Chondrocyte (in vitro differentiated cells): ENCODE measurements at regions not wholly inside any gene's neighbourhood (a gene's known extent, or its start where the extent isn't known, plus 50 kb on each side); places are given as distances from the start of the nearest gene placed in this dataset.

ENCODE experiments used
- DNase-seq: peaks from one replicate; pipeline ENCODE4 v3.0.0; 2021; ENCODE audit warnings: mixed read lengths, low spot score
- H3K27ac Mint-ChIP-seq: one replicate; pipeline ENCODE4 v1.8.0; 2021; ENCODE audit warnings: mild to moderate bottlenecking, moderate library complexity, mixed read lengths; ENCODE audit not compliant: unreplicated experiment
- H3K27me3 Mint-ChIP-seq: 2 replicates; pipeline ENCODE4 v1.8.0; 2021; ENCODE audit warnings: low read depth, mixed read lengths
- H3K36me3 Mint-ChIP-seq: 2 replicates; pipeline ENCODE4 v1.8.0; 2021; ENCODE audit warnings: low read depth, mixed read lengths
- H3K4me1 Mint-ChIP-seq: 2 replicates; pipeline ENCODE4 v1.8.0; 2021; ENCODE audit warnings: low read depth, mild to moderate bottlenecking, mixed read lengths
- H3K4me3 Mint-ChIP-seq: one replicate; pipeline ENCODE4 v1.8.0; 2021; ENCODE audit warnings: mild to moderate bottlenecking, moderate library complexity, mixed read lengths; ENCODE audit not compliant: unreplicated experiment
- H3K9me3 Mint-ChIP-seq: 2 replicates; pipeline ENCODE4 v1.8.0; 2021; ENCODE audit warnings: low read depth, mixed read lengths
- TF ChIP-seq, protein P1 (sequence below): fragments of 200-600 bp; sonication (generic); IDR thresholded peaks from 2 replicates; pipeline ENCODE4 v1.5.0; 2021; ENCODE audit warnings: antibody characterized with exemption, mild to moderate bottlenecking, moderate library complexity

DNA sequence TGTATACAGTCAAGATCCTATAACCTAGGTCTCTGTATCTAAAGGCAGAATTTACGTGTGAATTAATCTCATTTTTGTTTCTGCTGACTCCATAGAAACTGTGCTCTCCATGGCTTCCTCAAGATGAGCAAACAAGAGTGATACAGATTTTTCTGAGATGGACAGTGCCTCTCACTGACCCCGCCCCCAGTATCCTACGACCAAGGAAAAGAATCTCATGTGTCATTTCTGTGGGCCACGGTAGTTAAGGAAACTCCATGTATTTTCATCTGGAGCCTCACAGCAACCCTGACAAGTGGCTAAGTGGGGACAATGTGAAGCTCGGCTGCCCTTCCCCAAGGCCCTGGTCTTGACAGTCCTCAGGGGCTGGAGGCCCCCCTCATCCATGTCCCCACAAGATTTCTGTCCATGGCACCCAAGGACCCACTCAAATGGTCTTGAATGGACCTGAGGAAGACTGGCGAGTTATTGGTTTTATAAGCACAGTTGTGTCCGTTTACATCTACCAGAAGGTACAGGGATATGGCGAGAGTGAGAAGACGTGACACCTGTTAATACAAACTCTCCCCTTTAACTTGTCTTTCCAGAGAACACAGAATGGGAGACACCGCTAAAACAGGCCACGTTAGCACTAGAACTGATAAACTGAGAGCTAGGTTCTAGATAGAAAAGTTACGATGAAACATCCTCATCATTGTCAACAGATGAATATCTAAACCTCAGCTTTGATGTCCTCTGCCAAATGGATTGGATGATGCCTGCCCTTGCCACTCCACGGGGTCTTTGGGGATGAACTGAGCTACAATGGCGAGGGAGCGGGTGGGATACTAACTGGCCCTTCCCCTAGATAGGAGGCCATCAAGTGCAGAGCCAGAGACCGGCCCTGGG, 108.4 kb upstream of the EGLN3 start:
- H3K27ac Mint-ChIP-seq = peak overlapping the region; percentile 70

DNA sequence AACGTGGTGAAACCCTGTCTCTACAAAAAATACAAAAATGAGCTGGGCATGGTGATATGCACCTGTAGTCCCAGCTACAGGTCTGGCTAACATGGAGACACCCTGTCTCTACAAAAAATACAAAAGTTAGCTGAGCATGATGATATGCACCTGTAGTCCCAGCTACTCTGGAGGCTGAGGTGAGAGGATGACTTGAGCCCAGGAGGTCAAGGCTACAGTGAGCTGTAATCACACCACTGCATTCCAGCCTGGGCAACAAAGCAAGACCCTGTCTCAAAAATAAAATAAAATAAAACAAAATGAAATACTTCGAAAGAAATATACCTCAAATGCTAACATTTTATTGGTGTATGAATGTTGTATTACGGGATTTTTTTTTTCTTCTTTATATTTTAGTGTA, 107.6 kb upstream of the EGLN3 start:
- Mint-ChIP-seq H3K27ac (no peak overlapping the region), H3K27me3 (no peaks in the 10 kb centered on the region), H3K9me3 (no peaks in the 10 kb centered on the region), H3K4me1 (peaks cover 18% of the 10 kb centered on the region), H3K4me3 (no peak overlapping the region), H3K36me3 (no peaks in the 10 kb centered on the region)
- TF ChIP-seq, protein P1, sequence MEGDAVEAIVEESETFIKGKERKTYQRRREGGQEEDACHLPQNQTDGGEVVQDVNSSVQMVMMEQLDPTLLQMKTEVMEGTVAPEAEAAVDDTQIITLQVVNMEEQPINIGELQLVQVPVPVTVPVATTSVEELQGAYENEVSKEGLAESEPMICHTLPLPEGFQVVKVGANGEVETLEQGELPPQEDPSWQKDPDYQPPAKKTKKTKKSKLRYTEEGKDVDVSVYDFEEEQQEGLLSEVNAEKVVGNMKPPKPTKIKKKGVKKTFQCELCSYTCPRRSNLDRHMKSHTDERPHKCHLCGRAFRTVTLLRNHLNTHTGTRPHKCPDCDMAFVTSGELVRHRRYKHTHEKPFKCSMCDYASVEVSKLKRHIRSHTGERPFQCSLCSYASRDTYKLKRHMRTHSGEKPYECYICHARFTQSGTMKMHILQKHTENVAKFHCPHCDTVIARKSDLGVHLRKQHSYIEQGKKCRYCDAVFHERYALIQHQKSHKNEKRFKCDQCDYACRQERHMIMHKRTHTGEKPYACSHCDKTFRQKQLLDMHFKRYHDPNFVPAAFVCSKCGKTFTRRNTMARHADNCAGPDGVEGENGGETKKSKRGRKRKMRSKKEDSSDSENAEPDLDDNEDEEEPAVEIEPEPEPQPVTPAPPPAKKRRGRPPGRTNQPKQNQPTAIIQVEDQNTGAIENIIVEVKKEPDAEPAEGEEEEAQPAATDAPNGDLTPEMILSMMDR = no peak
- no peak for DNase-seq

More for the DNA sequence above, 108.4 kb upstream of the EGLN3 start:
- H3K9me3 Mint-ChIP-seq = no peaks in the 10 kb centered on the region
- H3K4me1 Mint-ChIP-seq = peaks cover 14% of the 10 kb centered on the region
- no peaks in the 10 kb centered on the region for H3K36me3 Mint-ChIP-seq
- H3K27me3 Mint-ChIP-seq = no peaks in the 10 kb centered on the region
- H3K4me3 Mint-ChIP-seq = peak overlapping the region; percentile 65
- TF ChIP-seq, protein P1 = no peak
- no peak for DNase-seq

DNA sequence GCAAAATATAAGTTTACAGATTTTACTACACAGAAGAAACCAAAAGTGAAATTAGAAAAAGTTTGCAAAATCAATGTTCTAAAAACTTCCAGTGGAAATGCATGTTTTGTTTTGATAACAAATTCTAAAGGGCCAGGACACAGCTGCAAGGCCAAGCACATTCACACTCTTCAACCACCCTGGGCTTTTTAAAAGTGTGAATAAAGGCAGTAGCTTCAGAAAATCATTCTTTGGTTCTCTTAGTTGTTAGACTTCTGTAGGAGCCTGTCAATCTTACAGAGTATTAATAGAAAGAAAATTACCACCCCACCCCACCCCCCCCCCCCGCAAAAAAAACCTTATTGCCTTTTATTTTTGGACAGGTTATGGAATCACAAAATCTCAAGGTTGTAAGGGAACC, 105.2 kb upstream of the EGLN3 start:
- H3K4me3 Mint-ChIP-seq = no peak overlapping the region
- no peak overlapping the region for H3K27ac Mint-ChIP-seq
- no peak for DNase-seq
- no peaks in the 10 kb centered on the region for H3K36me3 Mint-ChIP-seq
- peaks cover 31% of the 10 kb centered on the region for H3K4me1 Mint-ChIP-seq
- H3K9me3 Mint-ChIP-seq = peaks cover 4% of the 10 kb centered on the region
- no peaks in the 10 kb centered on the region for H3K27me3 Mint-ChIP-seq
- TF ChIP-seq, protein P1 = no peak

DNA sequence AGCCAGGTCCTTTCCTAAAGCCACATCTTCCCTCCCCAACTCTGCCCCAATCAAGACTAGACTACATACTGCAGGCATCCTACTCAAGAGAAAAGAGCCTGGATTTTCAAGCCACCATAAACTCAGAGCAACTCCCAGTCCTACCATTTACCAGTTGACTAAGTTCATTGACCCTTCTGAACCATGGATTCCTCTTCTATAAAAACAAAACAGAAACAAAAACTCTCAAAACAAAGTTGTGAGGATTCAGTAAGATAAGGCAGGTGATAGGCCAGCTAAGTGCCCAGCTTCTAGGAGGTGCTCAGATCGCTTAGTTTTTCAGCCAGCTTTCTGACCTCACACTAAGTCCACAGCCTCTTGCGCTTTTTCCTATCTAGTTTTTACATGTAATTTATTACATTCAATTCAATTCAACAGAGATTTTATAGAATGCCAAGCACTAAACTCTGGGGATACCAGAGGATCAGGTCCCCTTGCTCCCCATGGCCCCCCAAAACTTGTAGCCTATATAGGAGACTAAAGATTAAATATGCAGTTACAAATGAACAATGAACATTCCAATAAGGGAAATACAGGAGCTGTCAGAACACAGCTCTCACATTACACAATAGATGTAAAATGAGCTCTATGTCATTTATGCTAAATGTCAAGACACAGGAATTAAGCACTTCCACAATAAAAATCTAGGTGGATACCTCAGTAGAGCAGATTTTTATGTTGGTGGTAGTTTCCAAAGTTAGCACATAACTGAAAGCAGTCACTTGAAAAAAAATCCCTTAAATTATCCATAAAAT, 104.5 kb upstream of the EGLN3 start:
- H3K9me3 Mint-ChIP-seq = peaks cover 4% of the 10 kb centered on the region
- no peak overlapping the region for H3K4me3 Mint-ChIP-seq
- H3K36me3 Mint-ChIP-seq = no peaks in the 10 kb centered on the region
- H3K27ac Mint-ChIP-seq = no peak overlapping the region
- H3K27me3 Mint-ChIP-seq = no peaks in the 10 kb centered on the region
- peaks cover 28% of the 10 kb centered on the region for H3K4me1 Mint-ChIP-seq
- DNase-seq = no peak
- TF ChIP-seq, protein P1 = no peak

DNA sequence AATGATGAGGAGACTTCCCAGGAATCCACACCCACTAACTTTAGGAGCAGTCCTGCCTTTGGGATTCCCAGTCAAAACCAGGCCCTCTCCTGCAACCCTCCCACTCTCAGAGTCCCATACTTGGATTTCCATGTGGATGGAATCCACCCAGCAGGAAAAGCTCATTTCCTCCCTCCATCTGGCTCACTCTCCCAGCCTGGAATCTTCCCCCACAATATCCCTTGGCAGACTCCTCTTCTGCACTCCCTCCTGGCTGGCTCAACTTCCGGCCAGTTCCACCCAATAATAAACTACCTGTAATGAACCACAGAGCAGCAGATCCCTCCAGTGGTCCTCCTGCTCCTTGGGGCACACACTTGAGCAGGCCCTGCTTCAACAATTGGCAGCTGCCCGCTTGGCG, 102.8 kb upstream of the EGLN3 start:
- Mint-ChIP-seq H3K9me3 (peaks cover 4% of the 10 kb centered on the region), H3K36me3 (no peaks in the 10 kb centered on the region), H3K27me3 (no peaks in the 10 kb centered on the region), H3K27ac (no peak overlapping the region), H3K4me1 (peaks cover 20% of the 10 kb centered on the region), H3K4me3 (no peak overlapping the region)
- TF ChIP-seq, protein P1 = no peak
- no peak for DNase-seq
